HG03460 (cell line): ENCODE measurements at regions not wholly inside any gene's neighbourhood (a gene's known extent, or its start where the extent isn't known, plus 50 kb on each side); places are given as distances from the start of the nearest gene placed in this dataset.
"Not testable (repeated sequence)": the region's sequence is repeated elsewhere in the genome, so short reads cannot be mapped to it uniquely, and the experiment has no call there.

Experiments
- ATAC-seq: cut with Tn5 transposase; IDR thresholded peaks from one replicate; pipeline ENCODE4 v1.9.1; 2021; ENCODE audit not compliant: unreplicated experiment

- no peak for ATAC-seq
Observed at GRCh38 chr7:91767820-91768219, 112.7 kb downstream of the MTERF1 start.

GRCh38 chr7:91771394-91771793 is 109.1 kb downstream of the MTERF1 start:
- no peak for ATAC-seq

DNA sequence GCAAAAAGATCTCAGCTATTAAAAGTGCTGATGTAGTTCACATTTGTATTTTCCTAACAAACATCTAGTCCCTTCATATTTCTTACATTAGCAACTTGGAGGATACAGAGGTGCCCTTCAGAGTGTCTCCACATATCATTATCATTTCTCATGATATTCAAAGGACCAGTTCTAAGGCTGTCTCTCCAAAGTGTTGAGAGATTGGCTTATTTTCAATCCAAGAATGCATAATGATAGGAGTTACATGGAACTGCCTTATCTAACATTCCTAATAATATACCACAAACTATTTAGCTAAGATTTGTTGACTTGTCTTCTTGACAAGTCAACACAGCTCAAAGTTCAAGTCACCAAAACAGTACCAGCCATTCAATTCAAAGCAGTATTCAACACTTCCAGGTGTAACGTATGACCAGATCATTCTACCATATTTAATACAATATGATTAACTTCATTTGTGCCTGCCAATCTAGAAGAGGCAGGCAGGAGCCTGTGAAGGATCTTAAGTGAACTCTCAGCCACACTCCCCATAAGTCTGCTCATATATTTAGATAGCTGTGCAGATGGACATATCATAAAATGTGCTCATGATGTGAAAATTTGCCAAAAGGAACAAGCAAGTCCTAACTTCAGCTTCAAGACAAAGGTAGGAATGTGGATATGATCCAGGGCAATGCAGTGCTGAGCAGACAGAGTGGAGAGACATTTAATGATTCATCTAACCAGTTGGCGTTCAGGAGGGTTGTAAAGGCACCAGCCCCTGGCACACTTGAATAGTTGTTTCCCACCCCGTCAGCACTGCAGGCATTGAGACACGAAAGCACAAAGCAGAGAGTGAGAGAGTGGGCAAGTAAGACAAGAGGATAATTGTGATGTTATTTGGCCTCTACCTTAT is 108.3 kb downstream of the MTERF1 start:
- no peak for ATAC-seq

DNA sequence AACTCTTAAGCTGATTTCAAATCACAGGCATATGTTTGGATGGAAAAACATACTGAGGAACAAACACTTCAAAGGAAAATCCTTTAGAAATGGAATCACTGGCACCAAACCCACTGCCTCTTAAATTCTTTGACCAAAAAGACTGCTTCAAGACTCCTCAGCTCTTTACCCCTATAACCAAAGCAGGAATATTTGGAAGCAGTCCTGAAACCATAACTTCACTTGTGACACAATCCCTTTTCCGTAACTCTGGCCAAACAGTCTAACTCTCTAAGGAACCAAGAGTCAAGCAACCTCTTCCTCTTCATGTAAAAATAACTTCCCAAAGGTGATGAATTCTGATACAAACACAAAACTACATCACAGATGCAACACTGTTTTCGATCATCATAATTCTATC is 104.3 kb downstream of the MTERF1 start:
- ATAC-seq: no peak

DNA sequence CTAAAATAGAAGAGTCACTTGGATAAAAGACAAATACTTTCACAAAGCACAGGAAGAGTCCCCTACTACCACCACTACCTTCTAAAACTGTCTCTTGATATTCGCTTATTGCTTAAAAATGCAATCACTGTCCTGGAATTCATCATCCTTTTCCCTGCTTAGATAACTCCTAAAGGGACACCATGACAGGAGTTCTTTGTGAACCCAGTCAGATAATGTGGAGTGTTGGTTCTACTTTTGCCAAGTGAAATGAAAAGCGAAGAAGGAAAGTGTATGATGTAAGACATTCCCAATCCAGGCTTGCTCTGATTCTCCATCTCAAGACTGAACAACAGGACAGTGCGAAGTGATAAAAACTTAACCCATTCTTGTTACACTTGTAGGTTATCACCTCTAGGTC is 103.0 kb downstream of the MTERF1 start:
- ATAC-seq: no peak

- no peak for ATAC-seq
Observed at GRCh38 chr7:91778416-91778815, 102.1 kb downstream of the MTERF1 start.

GRCh38 chr7:91780521-91780920 is 100.0 kb downstream of the MTERF1 start:
- ATAC-seq: no peak

GRCh38 chr7:91784469-91784868 is 96.0 kb downstream of the MTERF1 start:
- ATAC-seq: no peak

DNA sequence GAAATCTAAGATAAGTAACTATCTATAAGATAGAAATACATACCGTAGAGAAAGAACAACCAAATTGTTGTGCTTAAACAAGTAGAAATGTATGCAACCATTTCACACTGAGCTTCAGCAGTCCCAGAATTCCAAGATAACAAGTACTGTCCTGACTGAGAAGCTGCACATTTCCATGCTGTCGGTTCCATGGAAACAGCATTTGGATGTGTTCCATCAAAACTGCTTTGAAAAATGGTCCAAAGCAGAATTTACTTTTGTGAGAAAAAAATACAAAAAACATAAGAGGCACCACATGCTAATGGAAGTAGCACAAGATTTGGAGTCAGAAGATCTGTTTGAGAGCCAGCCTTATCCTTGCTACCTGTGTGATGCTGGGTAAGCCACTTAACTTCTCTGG is 92.6 kb downstream of the MTERF1 start:
- no peak for ATAC-seq

- ATAC-seq: no peak
Observed at GRCh38 chr7:91789086-91789485, 91.4 kb downstream of the MTERF1 start.

GRCh38 chr7:91789558-91789957 is 90.9 kb downstream of the MTERF1 start:
- no peak for ATAC-seq

- not testable (repeated sequence) for ATAC-seq
Observed at GRCh38 chr7:91790646-91791045, 89.9 kb downstream of the MTERF1 start.

DNA sequence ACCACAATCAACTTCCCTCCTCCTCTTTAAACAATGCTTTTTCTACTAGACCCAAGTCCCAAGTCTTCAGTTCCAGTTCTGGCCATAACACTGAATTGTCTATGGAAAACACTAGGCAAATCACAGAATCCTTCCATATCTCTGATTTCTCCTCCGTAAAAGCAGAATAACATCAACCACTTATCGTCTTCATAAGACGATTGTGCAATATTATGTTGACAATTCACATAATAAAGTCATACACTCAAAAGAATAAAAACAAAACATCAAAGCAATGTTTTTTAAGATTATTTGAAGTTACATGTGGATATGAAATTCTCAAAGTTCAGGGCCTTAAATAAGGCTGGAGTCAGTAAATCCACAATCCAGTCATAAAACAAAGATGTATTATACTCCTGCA is 84.4 kb downstream of the MTERF1 start:
- ATAC-seq: no peak

DNA sequence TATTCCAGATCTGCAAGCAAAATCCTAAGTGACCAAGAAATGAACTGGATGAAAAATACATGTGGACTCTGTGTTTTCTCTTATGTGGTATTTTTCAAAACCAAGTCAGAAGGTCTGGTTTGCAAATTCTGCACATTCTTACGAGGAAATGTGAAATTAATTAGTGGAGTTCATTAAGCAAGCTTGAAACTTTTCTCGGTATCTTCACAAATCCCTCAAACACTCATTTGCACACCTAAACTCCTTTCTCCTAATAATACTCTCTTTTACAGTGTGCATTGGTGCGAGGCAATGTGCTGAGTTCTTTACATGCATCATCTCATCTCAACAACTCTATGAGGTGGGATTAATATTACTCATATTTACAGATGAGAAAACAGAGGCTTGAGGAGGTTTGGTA is 82.1 kb downstream of the MTERF1 start:
- no peak for ATAC-seq

GRCh38 chr7:91800389-91800788 is 80.1 kb downstream of the MTERF1 start:
- ATAC-seq: no peak

GRCh38 chr7:91801331-91801983 is 79.0 kb downstream of the MTERF1 start:
- ATAC-seq: no peak

DNA sequence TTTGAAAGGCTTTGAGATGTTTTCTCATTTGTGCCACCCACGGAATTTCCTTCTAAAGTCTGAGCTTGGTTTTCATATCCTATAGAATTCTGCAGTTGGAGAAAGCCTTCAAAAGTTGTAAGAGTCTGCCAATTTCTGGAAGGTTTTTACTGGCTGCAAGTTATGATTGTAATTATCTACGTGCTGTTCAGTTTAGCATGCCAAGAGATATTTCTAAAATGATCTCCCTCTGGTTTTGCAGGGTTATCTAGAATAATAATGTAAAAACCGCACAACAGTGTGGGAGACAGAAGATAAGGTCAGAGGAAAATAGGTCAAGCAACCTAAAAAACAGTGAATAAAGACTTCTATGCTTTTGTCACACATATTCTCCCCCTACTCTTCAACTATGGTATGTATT is 69.3 kb downstream of the MTERF1 start:
- ATAC-seq: no peak

GRCh38 chr7:91811641-91812040 is 68.9 kb downstream of the MTERF1 start:
- ATAC-seq: no peak

DNA sequence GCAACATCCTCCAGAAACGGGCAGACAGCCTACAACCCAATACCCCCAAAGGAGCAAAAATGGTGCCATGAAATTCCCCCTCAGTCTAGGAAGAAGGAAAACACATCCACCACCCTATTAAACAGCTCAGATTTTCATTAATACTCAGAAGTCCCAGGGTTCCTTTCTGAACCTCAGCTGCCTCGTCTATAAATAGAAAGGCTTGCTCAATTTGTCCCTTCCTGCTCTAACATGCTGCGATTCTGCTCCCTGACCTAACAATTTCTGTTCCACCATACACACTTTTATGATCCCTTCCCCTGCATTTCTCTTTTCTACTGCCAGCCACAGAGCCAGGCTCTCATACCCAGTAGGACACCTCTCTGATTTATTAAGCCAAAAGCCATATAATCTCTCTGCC is 68.1 kb downstream of the MTERF1 start:
- ATAC-seq: no peak

DNA sequence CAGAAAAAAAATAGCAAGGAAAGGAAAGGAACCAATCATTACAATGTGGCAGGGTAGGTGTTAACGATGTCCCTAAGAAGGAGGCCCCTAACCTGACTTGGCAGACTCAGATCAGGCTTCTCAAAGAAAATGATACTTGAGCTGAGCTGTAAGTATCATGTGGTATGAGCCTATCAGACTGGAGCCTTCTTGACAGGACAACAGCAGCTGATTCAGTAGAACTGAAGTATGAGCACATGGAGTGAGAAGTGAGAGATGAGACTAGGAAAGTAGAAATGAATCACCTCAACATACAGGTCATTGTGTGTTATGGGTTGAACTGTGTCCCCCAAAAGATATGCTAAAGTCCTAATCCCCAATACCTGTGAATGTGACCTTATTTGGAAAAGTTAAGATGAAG is 66.3 kb downstream of the MTERF1 start:
- ATAC-seq: no peak
